Stomach smooth muscle (tissue), 2 donors: ENCODE measurements at regions not wholly inside any gene's neighbourhood (a gene's known extent, or its start where the extent isn't known, plus 50 kb on each side); places are given as distances from the start of the nearest gene placed in this dataset.

Source experiments
- H3K27ac ChIP-seq: one replicate; pipeline ENCODE4 v1.7.0; 2013; ENCODE audit warnings: mild to moderate bottlenecking, low read length, inconsistent platforms
- H3K27me3 ChIP-seq, 2 donors: one replicate each; pipeline ENCODE4 v1.7.0; 2013; ENCODE audit warnings: low read length in 2 of 2; ENCODE audit not compliant: insufficient read depth in 2 of 2, control insufficient read depth in 1 of 2
- H3K36me3 ChIP-seq, 2 donors: one replicate each; pipeline ENCODE4 v1.7.0; 2013; ENCODE audit warnings: low read length in 2 of 2; ENCODE audit not compliant: control insufficient read depth in 2 of 2, insufficient read depth in 2 of 2
- H3K4me1 ChIP-seq: one replicate; pipeline ENCODE4 v1.7.0; 2013; ENCODE audit warnings: low read length; ENCODE audit not compliant: control insufficient read depth, insufficient read depth
- H3K4me3 ChIP-seq, 2 donors: one replicate each; pipeline ENCODE4 v1.7.0; 2013; ENCODE audit warnings: low read length in 2 of 2
- H3K9ac ChIP-seq, 2 donors: one replicate each; pipeline ENCODE4 v1.7.0; 2013; ENCODE audit warnings: low read length in 2 of 2, mild to moderate bottlenecking in 1 of 2
- H3K9me3 ChIP-seq, 2 donors: one replicate each; pipeline ENCODE4 v1.7.0; 2013; ENCODE audit warnings: low read length in 2 of 2; ENCODE audit not compliant: control insufficient read depth in 2 of 2
- donor health status: healthy.
- donor health status: Pancreatic carcinoma.

GRCh38 chr2:175624211-175624761 lies 377.8 kb downstream of the LNPK start:
- H3K27me3 ChIP-seq = no peaks in the 10 kb centered on the region
- no peaks in the 10 kb centered on the region for H3K4me1 ChIP-seq
- H3K9me3 ChIP-seq = peaks cover 0 to 3% of the 10 kb centered on the region in 2 donors
- H3K4me3 ChIP-seq = no peak overlapping the region
- H3K27ac ChIP-seq = no peak overlapping the region
- no peak overlapping the region for H3K9ac ChIP-seq
- no peaks in the 10 kb centered on the region for H3K36me3 ChIP-seq

DNA sequence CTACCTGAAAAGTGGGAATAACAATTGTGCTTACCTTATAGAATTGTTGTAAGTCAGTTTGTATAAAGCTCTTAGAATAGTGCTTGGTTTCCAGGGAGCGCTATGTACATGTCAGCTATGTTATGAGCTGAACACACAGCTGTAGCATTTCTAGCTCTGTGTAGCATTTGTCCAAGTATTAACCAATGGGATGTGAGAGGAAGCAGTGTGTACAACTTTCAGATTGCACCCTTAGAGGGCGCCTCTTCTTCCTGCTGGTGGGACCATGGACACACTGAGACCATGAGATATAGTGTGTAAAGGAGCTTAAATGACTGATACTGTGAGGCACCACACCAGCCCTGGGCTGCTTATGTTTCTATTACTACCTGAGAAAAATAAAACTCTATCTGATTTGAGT lies 380.2 kb downstream of the LNPK start:
- Histone ChIP-seq H3K4me1 (no peaks in the 10 kb centered on the region), H3K9ac (no peak overlapping the region), H3K4me3 (no peak overlapping the region), H3K9me3 (no peaks in the 10 kb centered on the region), H3K36me3 (no peaks in the 10 kb centered on the region), H3K27me3 (no peaks in the 10 kb centered on the region), H3K27ac (no peak overlapping the region)

DNA sequence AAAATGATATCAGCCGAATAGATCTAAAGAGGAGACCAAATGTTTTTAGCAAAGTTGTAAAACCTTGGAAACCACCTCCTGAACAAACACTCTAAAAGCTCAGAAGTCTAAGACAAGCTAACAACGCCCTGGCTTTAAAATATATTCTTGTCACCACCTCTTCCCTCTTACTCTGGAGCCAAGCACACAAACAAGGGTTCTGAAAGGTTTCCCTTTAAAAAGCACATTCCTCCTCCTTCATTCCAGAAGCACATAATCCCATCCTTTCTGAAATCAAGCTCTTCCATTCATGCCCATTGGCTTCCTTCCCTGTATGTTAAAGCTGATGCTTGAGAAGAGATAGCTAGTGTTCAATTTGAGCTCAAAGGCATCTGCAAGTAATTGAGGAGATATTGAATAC lies 382.0 kb downstream of the LNPK start:
- no peaks in the 10 kb centered on the region for H3K27me3 ChIP-seq
- H3K4me3 ChIP-seq = no peak overlapping the region
- no peaks in the 10 kb centered on the region for H3K36me3 ChIP-seq
- no peaks in the 10 kb centered on the region for H3K4me1 ChIP-seq
- no peak overlapping the region for H3K27ac ChIP-seq
- H3K9me3 ChIP-seq = no peaks in the 10 kb centered on the region
- no peak overlapping the region for H3K9ac ChIP-seq

- Histone ChIP-seq H3K27ac (no peak overlapping the region), H3K27me3 (no peaks in the 10 kb centered on the region), H3K4me1 (no peaks in the 10 kb centered on the region), H3K36me3 (no peaks in the 10 kb centered on the region), H3K9ac (no peak overlapping the region), H3K9me3 (no peaks in the 10 kb centered on the region), H3K4me3 (no peak overlapping the region)
Measured at GRCh38 chr2:175619179-175620045, 382.7 kb downstream of the LNPK start.

GRCh38 chr2:175612280-175612679 lies 389.8 kb downstream of the LNPK start:
- no peak overlapping the region for H3K27ac ChIP-seq
- H3K9ac ChIP-seq = no peak overlapping the region
- H3K4me1 ChIP-seq = no peaks in the 10 kb centered on the region
- peaks cover 0 to 2% of the 10 kb centered on the region in 2 donors for H3K27me3 ChIP-seq
- no peak overlapping the region for H3K4me3 ChIP-seq
- no peaks in the 10 kb centered on the region for H3K36me3 ChIP-seq
- H3K9me3 ChIP-seq = no peaks in the 10 kb centered on the region

- no peaks in the 10 kb centered on the region for H3K4me1 ChIP-seq
- H3K4me3 ChIP-seq = no peak overlapping the region
- peaks cover 0 to 2% of the 10 kb centered on the region in 2 donors for H3K27me3 ChIP-seq
- no peak overlapping the region for H3K27ac ChIP-seq
- H3K9ac ChIP-seq = no peak overlapping the region
- H3K9me3 ChIP-seq = no peaks in the 10 kb centered on the region
- H3K36me3 ChIP-seq = no peaks in the 10 kb centered on the region
Measured at GRCh38 chr2:175606010-175606841, 395.8 kb downstream of the LNPK start.

GRCh38 chr2:175605640-175606009 lies 396.4 kb downstream of the LNPK start:
- no peak overlapping the region for H3K27ac ChIP-seq
- no peaks in the 10 kb centered on the region for H3K36me3 ChIP-seq

DNA sequence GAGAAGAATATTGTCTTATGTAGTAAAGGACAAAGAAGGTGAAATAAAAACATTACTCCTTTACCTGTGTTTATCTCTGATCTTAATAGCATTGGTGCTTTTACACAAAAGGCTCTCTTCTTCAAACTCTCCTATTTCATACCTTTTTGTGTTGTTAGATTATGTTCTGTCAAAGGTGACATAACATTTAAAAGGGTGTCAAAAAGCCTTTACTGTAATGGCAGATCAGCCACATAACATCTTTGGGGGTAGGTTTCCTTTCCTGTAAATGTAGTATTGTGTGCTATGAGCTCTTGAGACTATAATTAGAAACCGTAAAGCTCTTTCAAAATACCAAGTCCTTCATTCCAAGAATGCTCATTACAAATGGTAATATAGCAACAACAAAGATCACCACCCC lies 400.1 kb downstream of the LNPK start:
- Histone ChIP-seq H3K9ac (no peak overlapping the region), H3K36me3 (no peaks in the 10 kb centered on the region), H3K4me3 (no peak overlapping the region), H3K27ac (no peak overlapping the region), H3K9me3 (no peaks in the 10 kb centered on the region), H3K27me3 (no peaks in the 10 kb centered on the region), H3K4me1 (no peaks in the 10 kb centered on the region)

More at GRCh38 chr2:175605640-175606009, 396.4 kb downstream of the LNPK start:
- H3K4me3 ChIP-seq = no peak overlapping the region
- no peak overlapping the region for H3K9ac ChIP-seq
- peaks cover 0 to 2% of the 10 kb centered on the region in 2 donors for H3K27me3 ChIP-seq
- no peaks in the 10 kb centered on the region for H3K4me1 ChIP-seq
- no peaks in the 10 kb centered on the region for H3K9me3 ChIP-seq

- Histone ChIP-seq H3K4me1 (no peaks in the 10 kb centered on the region), H3K4me3 (no peak overlapping the region), H3K27ac (no peak overlapping the region), H3K9me3 (no peaks in the 10 kb centered on the region), H3K36me3 (no peaks in the 10 kb centered on the region), H3K9ac (no peak overlapping the region), H3K27me3 (no peaks in the 10 kb centered on the region)
Measured at GRCh38 chr2:175599966-175600831, 401.9 kb downstream of the LNPK start.

DNA sequence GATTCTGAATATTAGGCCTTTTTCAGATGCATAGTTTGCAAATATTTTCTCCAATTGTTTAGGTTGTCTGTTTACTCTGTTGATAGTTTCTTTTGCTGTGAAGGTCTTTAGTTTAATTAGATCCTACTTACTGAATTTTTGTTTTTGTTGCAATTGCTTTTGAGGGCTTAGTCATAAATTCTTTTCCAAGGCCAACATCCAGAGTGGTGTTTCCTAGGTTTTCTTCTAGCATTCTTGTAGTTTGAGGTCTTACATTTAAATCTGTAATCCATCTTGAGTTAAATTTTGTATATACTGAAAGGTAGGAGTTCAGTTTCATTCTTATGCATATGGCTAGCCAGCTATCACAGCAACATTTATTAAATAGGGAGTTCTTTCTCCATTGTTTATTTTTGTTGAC lies 404.8 kb downstream of the LNPK start:
- Histone ChIP-seq H3K9me3 (no peaks in the 10 kb centered on the region), H3K9ac (no peak overlapping the region), H3K4me1 (no peaks in the 10 kb centered on the region), H3K4me3 (no peak overlapping the region), H3K36me3 (no peaks in the 10 kb centered on the region), H3K27ac (no peak overlapping the region), H3K27me3 (no peaks in the 10 kb centered on the region)
